GM12878 (cell line): ENCODE measurements at regions not wholly inside any gene's neighbourhood (a gene's known extent, or its start where the extent isn't known, plus 50 kb on each side); places are given as distances from the start of the nearest gene placed in this dataset.

Source experiments
- ATAC-seq: fragments of 200-7000 bp; cut with Tn5 transposase; 3 replicates; pipeline ENCODE4 v1.9.1; 2020; ENCODE audit warnings: mild to moderate bottlenecking, moderate library complexity
- BruUV-seq: library from RNA; stranded (reverse); fragments of 400-500 nt; replicated peaks from 2 replicates; lab custom pipeline; 2021; lab: Mats Ljungman, UMichigan
- CTCF ChIA-PET: fragments of 300-600 bp; sonication (Branson Sonifier 250); formaldehyde crosslinking; extraction: SDS; loops from one replicate; lab custom pipeline; 2021; ENCODE audit warnings: inconsistent platforms; lab: Yijun Ruan, JAX
- POLR2A ChIA-PET: fragments of 350-600 bp; formaldehyde crosslinking; extraction: SDS; loops from one replicate; lab custom pipeline; 2021; ENCODE audit warnings: inconsistent platforms; lab: Charles Lee
- RAD21 ChIA-PET: fragments of 300-600 bp; sonication (Branson Sonifier 250); formaldehyde crosslinking; loops from one replicate; lab custom pipeline; 2023; ENCODE audit warnings: antibody characterized with exemption; ENCODE audit not compliant: unreplicated experiment; lab: Charles Lee
- SMC1A ChIA-PET: fragments of 300-600 bp; sonication (Branson Sonifier 250); formaldehyde crosslinking; loops from one replicate; lab custom pipeline; 2023; ENCODE audit not compliant: unreplicated experiment, uncharacterized antibody; lab: Charles Lee
- DNase-seq: peaks from one replicate; pipeline ENCODE4 v3.0.0-alpha.2; 2011; ENCODE audit warnings: low read depth, low spot score
- FAIRE-seq: peaks from 3 replicates; lab custom pipeline; 2011; peaks lifted over from hg19 to GRCh38; lab: Jason Lieb, UNC
- H2AFZ ChIP-seq: 2 replicates; pipeline ENCODE4 v1.6.0; 2011; ENCODE audit warnings: low read depth, low read length, control low read depth; ENCODE audit not compliant: control insufficient read depth
- H3K27ac ChIP-seq: 2 replicates; pipeline ENCODE4 v1.5.1; 2011; ENCODE audit warnings: control low read depth; ENCODE audit not compliant: control insufficient read depth, insufficient read depth
- H3K27me3 ChIP-seq, 2 experiments: replicated peaks in 1 of 2; 2 replicates each; pipeline versions ENCODE4 v1.6.0 to v1.6.1; 2011; ENCODE audit warnings: low read length in 1 of 2; ENCODE audit not compliant: control insufficient read depth in 2 of 2, insufficient read depth in 2 of 2
- H3K36me3 ChIP-seq, 2 experiments: 2 replicates each; pipeline ENCODE4 v1.5.1; 2011; ENCODE audit warnings: low read length in 1 of 2; ENCODE audit not compliant: control insufficient read depth in 2 of 2, insufficient read depth in 2 of 2
- H3K4me1 ChIP-seq: 2 replicates; pipeline ENCODE4 v1.6.1; 2011; ENCODE audit warnings: mild to moderate bottlenecking, low read length, moderate library complexity, mixed read lengths; ENCODE audit not compliant: control insufficient read depth, insufficient read depth
- H3K4me2 ChIP-seq: 2 replicates; pipeline ENCODE4 v1.6.0; 2011; ENCODE audit warnings: control low read depth; ENCODE audit not compliant: control insufficient read depth, insufficient read depth
- H3K4me3 ChIP-seq: fragments of 200-600 bp; sonication (generic); 2 replicates; pipeline ENCODE4 v1.5.1; 2016
- H3K79me2 ChIP-seq: 2 replicates; pipeline ENCODE4 v1.6.0; 2011; ENCODE audit warnings: low read length; ENCODE audit not compliant: control insufficient read depth, insufficient read depth
- H3K9ac ChIP-seq: 2 replicates; pipeline ENCODE4 v1.8.0; 2011; ENCODE audit warnings: low read length, control low read depth, mixed read lengths; ENCODE audit not compliant: control insufficient read depth, insufficient read depth
- H3K9me3 ChIP-seq: replicated peaks from 3 replicates; pipeline ENCODE4 v1.5.1; 2011; ENCODE audit warnings: mild to moderate bottlenecking, low read length; ENCODE audit not compliant: control insufficient read depth, insufficient read depth
- H4K20me1 ChIP-seq: 2 replicates; pipeline ENCODE4 v1.6.0; 2011; ENCODE audit not compliant: control insufficient read depth, insufficient read depth
- ATF2 ChIP-seq: IDR thresholded peaks from 2 replicates; pipeline ENCODE4 v1.6.1; 2012; ENCODE audit warnings: low read length, inconsistent platforms
- CREM ChIP-seq: IDR thresholded peaks from 2 replicates; pipeline ENCODE4 v1.6.1; 2014; ENCODE audit warnings: antibody characterized with exemption, low read depth
- EGR1 ChIP-seq, 2 experiments: IDR thresholded peaks; 1 replicate in 1 of 2; 2 replicates in 1 of 2; pipeline ENCODE4 v1.6.1; 2011 to 2012; ENCODE audit warnings: low read depth in 2 of 2, low read length in 2 of 2, borderline replicate concordance in 1 of 2, mild to moderate bottlenecking in 1 of 2, moderate library complexity in 1 of 2
- HDGF ChIP-seq: fragments of 450-650 bp; IDR thresholded peaks from 2 replicates; pipeline ENCODE4 v1.6.1; 2016; ENCODE audit warnings: antibody characterized with exemption
- IKZF1 ChIP-seq: fragments of 450-650 bp; conservative IDR thresholded peaks from 2 replicates; pipeline ENCODE4 v1.6.1; 2017; ENCODE audit warnings: antibody characterized with exemption, mild to moderate bottlenecking
- JUND ChIP-seq: IDR thresholded peaks from 2 replicates; pipeline ENCODE4 v1.6.1; 2012; ENCODE audit warnings: low read depth, mild to moderate bottlenecking, low read length, improper control_type of control experiment, moderate library complexity
- MEF2B ChIP-seq: fragments of 450-650 bp; IDR thresholded peaks from 2 replicates; pipeline ENCODE4 v1.6.1; 2018; ENCODE audit warnings: mild to moderate bottlenecking, moderate library complexity; ENCODE audit not compliant: partially characterized antibody, poor library complexity, severe bottlenecking
- MLLT1 ChIP-seq: fragments of 450-650 bp; IDR thresholded peaks from 2 replicates; pipeline ENCODE4 v1.6.1; 2016; ENCODE audit warnings: mild to moderate bottlenecking
- NR2C1 ChIP-seq: fragments of 450-650 bp; IDR thresholded peaks from 2 replicates; pipeline ENCODE4 v1.6.1; 2017; ENCODE audit warnings: antibody characterized with exemption, mild to moderate bottlenecking, moderate library complexity
- PML ChIP-seq: IDR thresholded peaks from 2 replicates; pipeline ENCODE4 v1.6.1; 2012; ENCODE audit warnings: low read length, inconsistent platforms
- SPI1 ChIP-seq: IDR thresholded peaks from 2 replicates; pipeline ENCODE4 v1.6.1; 2011; ENCODE audit warnings: low read depth, mild to moderate bottlenecking, low read length, moderate library complexity, borderline replicate concordance; ENCODE audit not compliant: insufficient read depth
- TCF12 ChIP-seq: IDR thresholded peaks from 2 replicates; pipeline ENCODE4 v1.6.1; 2011; ENCODE audit warnings: low read depth, mild to moderate bottlenecking, low read length
- TCF7 ChIP-seq: IDR thresholded peaks from 2 replicates; pipeline ENCODE4 v1.6.1; 2014; ENCODE audit warnings: antibody characterized with exemption, borderline replicate concordance
- ZNF217 ChIP-seq: fragments of 450-650 bp; IDR thresholded peaks from 2 replicates; pipeline ENCODE4 v1.6.1; 2017; ENCODE audit warnings: antibody characterized with exemption, mild to moderate bottlenecking
- ZNF384 ChIP-seq: IDR thresholded peaks from 2 replicates; pipeline ENCODE4 v1.6.1; 2012; ENCODE audit warnings: low read depth, mild to moderate bottlenecking, low read length, improper control_type of control experiment, borderline replicate concordance
- WGBS: methylation state at CpG from one replicate; pipeline ENCODE4 v1.1.6; 2016; ENCODE audit warnings: low lambda C conversion rate; ENCODE audit not compliant: insufficient replicate concordance, insufficient coverage; ENCODE audit errors: missing lambda C conversion rate; 5-methylcytosine and 5-hydroxymethylcytosine counted together
- in situ Hi-C: fragments of 300-500 bp; cut with MboI; formaldehyde crosslinking; loops from 9 replicates; pipeline ENCODE4 v1.14.3; 2018; ENCODE audit warnings: mixed read lengths
- intact Hi-C: fragments of 100-400 bp; cut with micrococcal nuclease; formaldehyde crosslinking; loops from one replicate; pipeline ENCODE4 v1.14.2; 2022; ENCODE audit not compliant: unreplicated experiment

- no peak overlapping the region for H2AFZ ChIP-seq
- no TSS peak for BruUV-seq
- RAD21 ChIA-PET: no interaction called here
Measured at GRCh38 chr1:36702963-36703362, 220.2 kb upstream of the CSF3R start.

GRCh38 chr1:36699113-36699911 is 216.6 kb upstream of the CSF3R start:
- H4K20me1 ChIP-seq: no peaks in the 10 kb centered on the region
- in situ Hi-C loops: no loop called here
- H3K9ac ChIP-seq: no peak overlapping the region
- ChIA-PET POLR2A (no interaction called here), SMC1A (no interaction called here), RAD21 (no interaction called here), CTCF (no interaction called here)
- FAIRE-seq (no peak), ATAC-seq (no peak), DNase-seq (no peak)
- 44% methylated on average over 10 of the region's 10 CpGs for WGBS
- no peaks in the 10 kb centered on the region for H3K9me3 ChIP-seq
- H3K27me3 ChIP-seq: peaks cover 2 to 3% of the 10 kb centered on the region in 2 experiments; a peak in 1 of 4 replicates
- H3K4me3 ChIP-seq: no peak overlapping the region
- H3K4me1 ChIP-seq: no peaks in the 10 kb centered on the region
- BruUV-seq: no TSS peak
- H3K4me2 ChIP-seq: no peak overlapping the region
- no peak overlapping the region for H2AFZ ChIP-seq
- H3K79me2 ChIP-seq: no peaks in the 10 kb centered on the region
- no peaks in the 10 kb centered on the region for H3K36me3 ChIP-seq
- H3K27ac ChIP-seq: no peak overlapping the region
- intact Hi-C loops: no loop called here
- no peak for TF ChIP-seq PML
- no peak for TF ChIP-seq MEF2B
- TF ChIP-seq EGR1 (IDR thresholded peaks at IDR 0.05; ENCODE audit: borderline replicate concordance in 1 of 2, low read depth in 2 of 2, low read length in 2 of 2): no peak
- TF ChIP-seq MLLT1: no peak
- no peak for TF ChIP-seq HDGF
- no peak for TF ChIP-seq JUND
- no peak for TF ChIP-seq TCF7
- TF ChIP-seq IKZF1: no peak
- TF ChIP-seq TCF12: no peak
- TF ChIP-seq CREM: no peak
- TF ChIP-seq ATF2: no peak

More at GRCh38 chr1:36702963-36703362, 220.2 kb upstream of the CSF3R start:
- no peak for DNase-seq
- SMC1A ChIA-PET: no interaction called here
- Histone ChIP-seq H3K4me3 (no peak overlapping the region), H3K27me3 (peaks cover 0 to 2% of the 10 kb centered on the region in 2 experiments; a peak in 1 of 4 replicates), H3K4me2 (no peak overlapping the region), H3K36me3 (no peaks in the 10 kb centered on the region), H4K20me1 (no peaks in the 10 kb centered on the region), H3K9ac (no peak overlapping the region), H3K9me3 (no peaks in the 10 kb centered on the region), H3K27ac (no peak overlapping the region), H3K4me1 (no peaks in the 10 kb centered on the region), H3K79me2 (no peaks in the 10 kb centered on the region)
- in situ Hi-C loops (loop anchor here (5.0 kb wide), 1 partner anchor 734 kb away; no protein-coding TSS in a partner anchor), intact Hi-C loops (loop anchor here (1.0 to 5.0 kb wide), 3 partner anchors 96 to 731 kb away; no protein-coding TSS in a partner anchor)
- ATAC-seq: no peak
- TF ChIP-seq SPI1 (no peak), NR2C1 (no peak), ZNF384 (no peak), ZNF217 (no peak)
- 45% methylated on average over 9 of the region's 9 CpGs for WGBS
- POLR2A ChIA-PET: no interaction called here
- FAIRE-seq: no peak
- CTCF ChIA-PET: no interaction called here
